Hepatocyte (in vitro differentiated cells): ENCODE measurements at regions not wholly inside any gene's neighbourhood (a gene's known extent, or its start where the extent isn't known, plus 50 kb on each side); places are given as distances from the start of the nearest gene placed in this dataset.

Source experiments
- DNase-seq: peaks from one replicate; pipeline ENCODE4 v3.0.0-alpha.2; 2016; ENCODE audit warnings: low spot score
- H2AFZ ChIP-seq: fragments of 200-600 bp; sonication (generic); 2 replicates; pipeline ENCODE4 v1.6.0; 2016; ENCODE audit warnings: antibody characterized with exemption, mild to moderate bottlenecking
- H3K27ac ChIP-seq: fragments of 200-600 bp; sonication (generic); 2 replicates; pipeline ENCODE4 v1.5.1; 2016; ENCODE audit warnings: mild to moderate bottlenecking
- H3K27me3 ChIP-seq: fragments of 200-600 bp; sonication (generic); 2 replicates; pipeline ENCODE4 v1.6.1; 2016
- H3K36me3 ChIP-seq: fragments of 200-600 bp; sonication (generic); replicated peaks from 2 replicates; pipeline ENCODE4 v1.5.1; 2016; ENCODE audit warnings: low read depth; ENCODE audit not compliant: insufficient read depth
- H3K4me1 ChIP-seq: fragments of 200-600 bp; sonication (generic); 2 replicates; pipeline ENCODE4 v1.5.1; 2016; ENCODE audit warnings: mild to moderate bottlenecking, moderate library complexity; ENCODE audit not compliant: insufficient read depth
- H3K4me2 ChIP-seq: fragments of 200-600 bp; sonication (generic); 2 replicates; pipeline ENCODE4 v1.6.0; 2016
- H3K4me3 ChIP-seq: fragments of 200-600 bp; sonication (generic); 2 replicates; pipeline ENCODE4 v1.5.1; 2016; ENCODE audit warnings: mild to moderate bottlenecking
- H3K79me2 ChIP-seq: fragments of 200-600 bp; sonication (generic); 2 replicates; pipeline ENCODE4 v1.6.0; 2017; ENCODE audit warnings: mild to moderate bottlenecking
- H3K9me2 ChIP-seq: fragments of 200-600 bp; sonication (generic); replicated peaks from 2 replicates; pipeline ENCODE4 v1.6.0; 2017; ENCODE audit warnings: mild to moderate bottlenecking; ENCODE audit not compliant: insufficient read depth
- H3K9me3 ChIP-seq: fragments of 200-600 bp; sonication (generic); 2 replicates; pipeline ENCODE4 v1.5.1; 2016; ENCODE audit warnings: low read depth, mild to moderate bottlenecking
- H4K20me1 ChIP-seq: fragments of 200-600 bp; sonication (generic); 2 replicates; pipeline ENCODE4 v1.6.0; 2016; ENCODE audit warnings: mild to moderate bottlenecking; ENCODE audit not compliant: insufficient read depth, poor library complexity, severe bottlenecking
- CTCF ChIP-seq: fragments of 200-600 bp; sonication (generic); IDR thresholded peaks from 2 replicates; pipeline ENCODE4 v1.5.1; 2016; ENCODE audit warnings: antibody characterized with exemption, mild to moderate bottlenecking; ENCODE audit not compliant: poor library complexity
- EZH2 ChIP-seq: fragments of 200-600 bp; sonication (generic); IDR thresholded peaks from 2 replicates; pipeline ENCODE4 v1.6.1; 2016; ENCODE audit warnings: antibody characterized with exemption, mild to moderate bottlenecking, borderline replicate concordance
- EZH2phosphoT487 ChIP-seq: fragments of 200-600 bp; sonication (generic); IDR thresholded peaks from one replicate; pipeline ENCODE4 v1.6.1; 2018; ENCODE audit warnings: antibody characterized with exemption, mild to moderate bottlenecking, low read depth, moderate library complexity; ENCODE audit not compliant: unreplicated experiment, severe bottlenecking
- WGBS: methylation state at CpG from one replicate; pipeline ENCODE4 v1.1.6; 2016; ENCODE audit warnings: low lambda C conversion rate; ENCODE audit errors: missing lambda C conversion rate; 5-methylcytosine and 5-hydroxymethylcytosine counted together

GRCh38 chr4:28772788-28773187 lies 1912.1 kb downstream of the STIM2 start:
- H4K20me1 ChIP-seq = no peaks in the 10 kb centered on the region
- H3K36me3 ChIP-seq = no peaks in the 10 kb centered on the region
- H2AFZ ChIP-seq = no peak overlapping the region
- TF ChIP-seq CTCF = no peak
- TF ChIP-seq EZH2 = no peak
- no peak for TF ChIP-seq EZH2phosphoT487
- H3K9me3 ChIP-seq = no peaks in the 10 kb centered on the region
- no peak for DNase-seq
- H3K27me3 ChIP-seq = no peaks in the 10 kb centered on the region
- H3K79me2 ChIP-seq = no peaks in the 10 kb centered on the region
- H3K9me2 ChIP-seq = no peaks in the 10 kb centered on the region
- H3K27ac ChIP-seq = no peak overlapping the region
- no peak overlapping the region for H3K4me2 ChIP-seq
- H3K4me3 ChIP-seq = no peak overlapping the region
- H3K4me1 ChIP-seq = no peaks in the 10 kb centered on the region
- WGBS = 93% methylated on average over 2 of the region's 2 CpGs

- H3K4me2 ChIP-seq = no peak overlapping the region
- H3K4me3 ChIP-seq = no peak overlapping the region
- no peaks in the 10 kb centered on the region for H3K79me2 ChIP-seq
- no peak for DNase-seq
- no peaks in the 10 kb centered on the region for H3K9me2 ChIP-seq
- H2AFZ ChIP-seq = no peak overlapping the region
- no peaks in the 10 kb centered on the region for H3K27me3 ChIP-seq
- no peak for TF ChIP-seq CTCF
- no peak for TF ChIP-seq EZH2
- no peak for TF ChIP-seq EZH2phosphoT487
- H3K9me3 ChIP-seq = no peaks in the 10 kb centered on the region
- no peaks in the 10 kb centered on the region for H3K36me3 ChIP-seq
- 23% methylated on average over 2 of the region's 2 CpGs for WGBS
- no peak overlapping the region for H3K27ac ChIP-seq
- H4K20me1 ChIP-seq = no peaks in the 10 kb centered on the region
- H3K4me1 ChIP-seq = no peaks in the 10 kb centered on the region
These were observed 1913.7 kb downstream of the STIM2 start for GRCh38 chr4:28774344-28774743.

DNA sequence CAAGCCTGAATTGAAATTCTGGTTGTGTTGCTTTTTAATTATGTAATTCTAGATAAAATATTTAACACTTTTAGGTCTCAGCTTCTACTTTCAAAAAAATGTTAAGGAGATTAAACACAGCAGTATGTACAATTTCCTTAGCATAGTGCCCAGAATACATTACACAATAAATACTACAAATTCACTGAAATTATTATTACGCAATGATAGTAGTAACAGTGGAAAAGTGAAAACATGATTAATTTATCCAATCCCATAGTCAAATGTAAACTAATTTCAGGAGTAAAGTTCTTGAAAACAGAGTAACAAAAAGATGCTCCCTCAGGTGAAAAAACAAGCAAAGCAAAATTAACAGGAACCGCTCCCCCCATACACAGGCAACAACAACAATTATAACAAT lies 1915.4 kb downstream of the STIM2 start:
- Histone ChIP-seq H2AFZ (no peak overlapping the region), H3K9me2 (no peaks in the 10 kb centered on the region), H3K79me2 (no peaks in the 10 kb centered on the region), H3K4me1 (no peaks in the 10 kb centered on the region), H3K4me3 (no peak overlapping the region), H3K27ac (no peak overlapping the region), H4K20me1 (no peaks in the 10 kb centered on the region), H3K9me3 (no peaks in the 10 kb centered on the region), H3K36me3 (no peaks in the 10 kb centered on the region), H3K4me2 (no peak overlapping the region), H3K27me3 (no peaks in the 10 kb centered on the region)
- TF ChIP-seq EZH2phosphoT487 (no peak), CTCF (no peak), EZH2 (no peak)
- 97% methylated on average over 2 of the region's 2 CpGs for WGBS
- no peak for DNase-seq

DNA sequence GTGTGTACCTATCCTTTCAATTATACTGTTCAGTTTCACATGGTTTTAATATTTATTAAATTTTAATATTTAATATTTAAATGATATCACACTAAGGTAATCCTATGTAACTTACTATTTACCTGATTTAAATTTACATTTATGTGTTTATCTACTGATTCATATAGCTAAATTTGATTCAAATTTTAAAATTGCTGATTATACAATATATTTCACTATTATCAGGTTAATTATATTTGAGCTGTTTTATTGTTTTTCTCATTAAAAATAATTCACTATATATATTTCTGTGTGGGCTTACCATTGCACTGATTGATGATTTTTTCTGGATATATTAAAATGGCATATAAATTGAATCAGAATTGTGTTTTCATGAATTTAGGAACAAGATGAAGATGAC lies 1923.5 kb downstream of the STIM2 start:
- TF ChIP-seq EZH2 = no peak
- TF ChIP-seq CTCF = no peak
- no peak for TF ChIP-seq EZH2phosphoT487
- no peaks in the 10 kb centered on the region for H3K9me2 ChIP-seq
- H3K79me2 ChIP-seq = no peaks in the 10 kb centered on the region
- H3K4me1 ChIP-seq = no peaks in the 10 kb centered on the region
- H3K9me3 ChIP-seq = no peaks in the 10 kb centered on the region
- no peak overlapping the region for H3K4me3 ChIP-seq
- H2AFZ ChIP-seq = no peak overlapping the region
- no peaks in the 10 kb centered on the region for H3K36me3 ChIP-seq
- DNase-seq = no peak
- H3K27ac ChIP-seq = no peak overlapping the region
- no peak overlapping the region for H3K4me2 ChIP-seq
- H3K27me3 ChIP-seq = no peaks in the 10 kb centered on the region
- no peaks in the 10 kb centered on the region for H4K20me1 ChIP-seq
